NCI-H748 (cell line): ENCODE measurements at regions not wholly inside any gene's neighbourhood (a gene's known extent, or its start where the extent isn't known, plus 50 kb on each side); places are given as distances from the start of the nearest gene placed in this dataset.

Experiments used
- DNase-seq: peaks from one replicate; lab custom pipeline; 2025; ENCODE audit not compliant: unreplicated experiment; lab: John Stamatoyannopoulos, UW

- DNase-seq, result no peak
These were observed 460.6 kb upstream of the NR2F2 start for GRCh38 chr15:95869920-95870319.

DNA sequence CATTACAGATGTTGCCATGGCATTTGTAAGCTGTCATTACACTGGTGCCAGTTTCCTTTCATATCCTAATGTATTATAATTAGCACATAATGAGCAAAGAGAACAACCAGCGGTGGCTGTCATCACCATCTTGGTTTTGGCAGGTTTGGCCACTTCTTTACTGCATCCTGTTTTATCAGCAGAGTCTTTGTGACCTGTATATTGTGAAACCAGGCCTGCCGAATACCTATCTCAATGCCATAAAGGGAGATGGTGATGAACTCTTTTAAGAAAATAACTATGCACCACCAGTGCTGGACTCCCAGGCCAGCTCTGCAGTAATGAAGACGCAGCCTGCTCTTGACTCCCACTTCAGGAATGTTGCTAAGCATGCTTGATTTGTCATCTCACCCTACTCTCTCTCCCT, 458.1 kb upstream of the NR2F2 start:
- no peak for DNase-seq

GRCh38 chr15:95874637-95875036, 455.9 kb upstream of the NR2F2 start:
- DNase-seq, result no peak

- DNase-seq, result no peak
These were observed 455.3 kb upstream of the NR2F2 start for GRCh38 chr15:95875121-95875643.

- no peak for DNase-seq
These were observed 450.4 kb upstream of the NR2F2 start for GRCh38 chr15:95880031-95880570.

DNA sequence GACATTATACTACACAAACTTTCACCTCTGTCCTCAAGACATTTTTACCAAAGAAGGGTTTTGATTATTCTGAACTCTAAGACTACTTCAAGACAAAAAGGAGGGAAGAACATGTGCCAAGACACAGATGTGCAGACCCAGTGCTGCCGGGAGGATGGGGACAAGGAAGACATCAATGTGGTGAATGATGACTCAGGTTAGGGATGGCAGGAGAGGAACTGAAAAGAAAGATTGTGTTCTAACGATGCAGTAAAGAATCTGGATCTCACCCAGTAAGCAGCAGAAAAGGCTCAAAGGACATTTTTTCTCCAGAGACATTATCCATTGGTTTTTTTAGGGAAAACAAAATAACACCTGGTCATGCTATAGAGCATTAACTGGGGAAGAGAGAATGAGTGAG, 449.9 kb upstream of the NR2F2 start:
- no peak for DNase-seq

DNA sequence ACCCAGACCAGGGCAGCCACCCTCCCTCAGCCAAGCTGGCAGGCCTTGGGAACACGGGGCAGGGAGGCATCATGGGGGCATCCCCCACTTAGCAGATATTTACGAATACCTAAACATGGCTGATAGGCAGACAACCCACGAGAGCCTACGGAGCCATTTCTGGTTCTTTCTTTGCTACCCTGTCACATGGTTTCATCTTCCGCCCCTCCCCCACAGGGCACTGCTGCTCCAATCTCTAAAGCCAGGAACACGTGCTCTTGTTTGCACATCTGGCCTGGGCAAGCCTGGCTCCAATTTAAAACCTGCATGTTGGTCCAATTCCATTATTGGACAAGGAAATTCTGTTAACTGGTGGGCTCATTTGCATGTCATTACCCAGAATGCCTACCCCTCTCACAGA, 447.4 kb upstream of the NR2F2 start:
- DNase-seq, result no peak

DNA sequence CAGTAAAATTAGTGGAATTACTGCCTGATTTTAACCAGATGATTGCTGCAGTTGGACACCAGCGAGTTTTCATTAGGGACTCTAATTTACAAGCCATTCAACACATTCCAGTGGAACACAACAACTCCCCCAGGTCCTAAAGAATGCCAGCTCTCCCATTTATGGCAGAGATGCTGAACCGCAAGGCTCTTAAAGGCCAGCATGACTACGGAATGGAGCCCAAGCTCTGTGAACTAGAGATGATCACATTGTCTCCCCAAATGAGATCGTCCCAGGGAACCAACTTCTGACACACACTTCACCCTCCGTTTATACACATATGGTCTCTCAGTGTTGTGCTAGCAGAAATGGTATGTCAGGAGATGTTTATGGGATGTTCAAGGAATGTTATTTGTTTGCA, 446.2 kb upstream of the NR2F2 start:
- no peak for DNase-seq

GRCh38 chr15:95887666-95888390, 442.7 kb upstream of the NR2F2 start:
- DNase-seq, result no peak

DNA sequence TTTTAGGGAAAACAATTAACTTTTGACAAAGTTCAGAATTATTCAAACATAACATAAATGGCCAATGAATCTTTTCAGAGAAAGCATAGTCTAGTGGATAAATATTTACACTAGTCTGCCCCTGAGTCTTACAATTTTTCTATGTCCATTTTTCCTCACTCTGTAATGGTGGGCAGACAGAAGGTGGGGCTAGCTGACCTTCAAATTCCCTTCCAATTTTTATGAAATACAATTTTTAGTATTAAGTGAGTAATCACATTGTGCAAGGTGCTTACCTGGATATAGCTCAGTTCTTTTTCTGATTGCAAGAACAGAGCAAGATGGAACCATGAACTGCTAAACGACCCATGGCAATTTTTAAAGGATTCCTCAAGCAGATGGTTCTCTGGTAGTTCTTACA, 441.7 kb upstream of the NR2F2 start:
- DNase-seq, result no peak

GRCh38 chr15:95894407-95894956, 436.0 kb upstream of the NR2F2 start:
- DNase-seq, result no peak

GRCh38 chr15:95895508-95895907, 435.0 kb upstream of the NR2F2 start:
- DNase-seq, result no peak

- no peak for DNase-seq
These were observed 432.8 kb upstream of the NR2F2 start for GRCh38 chr15:95897651-95898050.

GRCh38 chr15:95898761-95899160, 431.7 kb upstream of the NR2F2 start:
- no peak for DNase-seq

GRCh38 chr15:95901271-95901670, 429.2 kb upstream of the NR2F2 start:
- no peak for DNase-seq

GRCh38 chr15:95902606-95903005, 427.9 kb upstream of the NR2F2 start:
- no peak for DNase-seq

- no peak for DNase-seq
These were observed 427.1 kb upstream of the NR2F2 start for GRCh38 chr15:95903352-95903751.

DNA sequence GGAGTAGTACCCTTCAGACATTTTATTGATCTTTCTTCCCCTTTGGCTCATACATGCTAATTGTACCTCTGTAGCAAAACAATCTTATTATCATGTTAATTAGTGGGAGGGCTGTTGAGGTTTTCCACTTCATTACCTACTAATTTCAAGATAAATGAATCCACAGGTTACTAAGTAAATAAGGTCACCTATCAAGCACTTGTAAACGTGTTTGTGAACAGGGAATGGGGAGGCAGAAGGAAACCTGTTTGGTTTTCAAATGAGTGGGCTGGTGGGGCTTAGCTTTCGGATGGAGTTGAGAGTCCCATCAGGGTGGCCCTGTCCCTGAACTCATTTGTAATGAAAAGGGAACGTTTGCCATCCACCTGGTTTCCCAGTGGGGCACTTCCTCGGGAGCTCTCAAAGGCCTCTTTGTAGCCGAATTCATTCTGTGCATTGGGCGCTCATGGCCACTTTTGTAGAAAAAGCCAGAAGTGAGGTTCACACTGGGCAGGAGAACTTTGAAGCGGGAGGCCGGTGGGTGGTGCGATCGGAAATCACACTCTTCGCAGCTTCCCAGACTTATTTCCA, 419.8 kb upstream of the NR2F2 start:
- peak; percentile 21 for DNase-seq

- DNase-seq, result no peak
These were observed 418.8 kb upstream of the NR2F2 start for GRCh38 chr15:95911570-95912279.

DNA sequence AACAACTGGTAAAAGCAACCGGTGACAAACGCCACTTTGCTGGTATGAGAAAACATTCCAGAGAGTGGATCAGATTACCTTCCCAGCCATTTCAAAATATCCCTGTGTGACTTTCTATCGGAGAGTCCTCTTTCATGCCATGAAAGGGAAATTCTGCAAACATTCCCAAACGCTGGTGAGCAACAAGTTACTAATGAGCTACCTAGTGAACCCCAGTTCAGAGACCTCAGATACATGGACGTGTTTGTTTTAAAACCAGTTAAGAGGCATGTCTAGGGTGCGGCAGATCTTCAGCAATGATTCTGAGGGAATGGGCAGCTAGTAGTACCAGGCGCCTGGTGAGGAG, 418.2 kb upstream of the NR2F2 start:
- no peak for DNase-seq

DNA sequence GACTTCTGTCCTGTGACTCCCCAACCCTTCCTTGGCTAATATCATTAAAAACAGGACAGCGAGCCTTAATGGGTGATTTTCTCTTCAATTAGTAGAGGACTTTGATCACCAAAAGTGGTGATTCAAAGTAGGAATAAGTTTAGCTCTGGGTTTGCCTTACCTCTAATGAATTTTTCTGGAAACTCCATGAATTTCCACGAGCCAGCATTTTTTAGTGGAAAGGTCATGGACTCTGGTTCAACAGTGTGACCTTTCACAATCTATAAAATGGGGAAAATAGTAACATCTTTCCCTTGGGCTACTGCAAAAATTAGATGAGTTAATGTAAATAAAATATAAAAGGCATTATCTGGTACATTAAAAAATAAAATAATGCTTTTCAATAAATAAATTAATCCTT, 417.8 kb upstream of the NR2F2 start:
- DNase-seq, result no peak

- DNase-seq, result no peak
These were observed 413.9 kb upstream of the NR2F2 start for GRCh38 chr15:95916568-95916967.
